ENCODE measurements at regions not wholly inside any gene's neighbourhood (a gene's known extent, or its start where the extent isn't known, plus 50 kb on each side); places are given as distances from the start of the nearest gene placed in this dataset.

GRCh38 chr2:145622285-145622684 is 1102.4 kb upstream of the ZEB2 start:
- no peak for DNase-seq (ENCODE audit: extremely low read depth, low read depth, low spot score)

- DNase-seq (ENCODE audit: extremely low read depth, low read depth, low spot score) = no peak
These were observed 1098.0 kb upstream of the ZEB2 start for GRCh38 chr2:145617906-145618305.

- no peak for DNase-seq (ENCODE audit: extremely low read depth, low read depth, low spot score)
These were observed 1097.5 kb upstream of the ZEB2 start for GRCh38 chr2:145617420-145617819.

GRCh38 chr2:145615626-145616025 is 1095.7 kb upstream of the ZEB2 start:
- DNase-seq (ENCODE audit: extremely low read depth, low read depth, low spot score) = no peak

- no peak for DNase-seq (ENCODE audit: extremely low read depth, low read depth, low spot score)
These were observed 1090.0 kb upstream of the ZEB2 start for GRCh38 chr2:145609951-145610350.

- no peak for DNase-seq (ENCODE audit: extremely low read depth, low read depth, low spot score)
These were observed 1081.5 kb upstream of the ZEB2 start for GRCh38 chr2:145601361-145601925.

- no peak for DNase-seq (ENCODE audit: extremely low read depth, low read depth, low spot score)
These were observed 1080.9 kb upstream of the ZEB2 start for GRCh38 chr2:145600811-145601210.

- DNase-seq (ENCODE audit: extremely low read depth, low read depth, low spot score) = no peak
These were observed 1079.8 kb upstream of the ZEB2 start for GRCh38 chr2:145599756-145600155.

- no peak for DNase-seq (ENCODE audit: extremely low read depth, low read depth, low spot score)
These were observed 1078.5 kb upstream of the ZEB2 start for GRCh38 chr2:145598434-145598833.

- DNase-seq (ENCODE audit: extremely low read depth, low read depth, low spot score) = no peak
These were observed 1077.9 kb upstream of the ZEB2 start for GRCh38 chr2:145597809-145598208.

GRCh38 chr2:145597006-145597405 is 1077.1 kb upstream of the ZEB2 start:
- DNase-seq (ENCODE audit: extremely low read depth, low read depth, low spot score) = no peak

- DNase-seq (ENCODE audit: extremely low read depth, low read depth, low spot score) = no peak
These were observed 1076.5 kb upstream of the ZEB2 start for GRCh38 chr2:145596416-145596815.

- DNase-seq (ENCODE audit: extremely low read depth, low read depth, low spot score) = no peak
These were observed 1075.4 kb upstream of the ZEB2 start for GRCh38 chr2:145595296-145595695.

- peak; percentile 67 for DNase-seq (ENCODE audit: extremely low read depth, low read depth, low spot score)
These were observed 1074.2 kb upstream of the ZEB2 start for GRCh38 chr2:145593991-145594614.

- no peak for DNase-seq (ENCODE audit: extremely low read depth, low read depth, low spot score)
These were observed 1073.4 kb upstream of the ZEB2 start for GRCh38 chr2:145593280-145593679.

- DNase-seq (ENCODE audit: extremely low read depth, low read depth, low spot score) = no peak
These were observed 1072.4 kb upstream of the ZEB2 start for GRCh38 chr2:145592361-145592760.

- DNase-seq (ENCODE audit: extremely low read depth, low read depth, low spot score) = no peak
These were observed 1071.3 kb upstream of the ZEB2 start for GRCh38 chr2:145591109-145591809.

- no peak for DNase-seq (ENCODE audit: extremely low read depth, low read depth, low spot score)
These were observed 1068.0 kb upstream of the ZEB2 start for GRCh38 chr2:145587922-145588321.

GRCh38 chr2:145584353-145584752 is 1064.4 kb upstream of the ZEB2 start:
- no peak for DNase-seq (ENCODE audit: extremely low read depth, low read depth, low spot score)

- DNase-seq (ENCODE audit: extremely low read depth, low read depth, low spot score) = no peak
These were observed 1053.7 kb upstream of the ZEB2 start for GRCh38 chr2:145573608-145574007.

GRCh38 chr2:145572238-145572637 is 1052.3 kb upstream of the ZEB2 start:
- DNase-seq (ENCODE audit: extremely low read depth, low read depth, low spot score) = no peak

- DNase-seq (ENCODE audit: extremely low read depth, low read depth, low spot score) = no peak
These were observed 1049.2 kb upstream of the ZEB2 start for GRCh38 chr2:145569108-145569507.

All from glomerular endothelial cell (primary cell).